ENCODE measurements at regions not wholly inside any gene's neighbourhood (a gene's known extent, or its start where the extent isn't known, plus 50 kb on each side); places are given as distances from the start of the nearest gene placed in this dataset.

GRCh38 chr11:113628912-113629311 is 77.2 kb downstream of the TMPRSS5 start:
- TF ChIP-seq, protein P1, sequence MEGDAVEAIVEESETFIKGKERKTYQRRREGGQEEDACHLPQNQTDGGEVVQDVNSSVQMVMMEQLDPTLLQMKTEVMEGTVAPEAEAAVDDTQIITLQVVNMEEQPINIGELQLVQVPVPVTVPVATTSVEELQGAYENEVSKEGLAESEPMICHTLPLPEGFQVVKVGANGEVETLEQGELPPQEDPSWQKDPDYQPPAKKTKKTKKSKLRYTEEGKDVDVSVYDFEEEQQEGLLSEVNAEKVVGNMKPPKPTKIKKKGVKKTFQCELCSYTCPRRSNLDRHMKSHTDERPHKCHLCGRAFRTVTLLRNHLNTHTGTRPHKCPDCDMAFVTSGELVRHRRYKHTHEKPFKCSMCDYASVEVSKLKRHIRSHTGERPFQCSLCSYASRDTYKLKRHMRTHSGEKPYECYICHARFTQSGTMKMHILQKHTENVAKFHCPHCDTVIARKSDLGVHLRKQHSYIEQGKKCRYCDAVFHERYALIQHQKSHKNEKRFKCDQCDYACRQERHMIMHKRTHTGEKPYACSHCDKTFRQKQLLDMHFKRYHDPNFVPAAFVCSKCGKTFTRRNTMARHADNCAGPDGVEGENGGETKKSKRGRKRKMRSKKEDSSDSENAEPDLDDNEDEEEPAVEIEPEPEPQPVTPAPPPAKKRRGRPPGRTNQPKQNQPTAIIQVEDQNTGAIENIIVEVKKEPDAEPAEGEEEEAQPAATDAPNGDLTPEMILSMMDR (conservative IDR thresholded peaks at IDR 0.05; ENCODE audit: low read depth in 2 of 2): no peak
- TF ChIP-seq ETS1 (IDR thresholded peaks at IDR 0.05) (no peak), EZH2 (IDR thresholded peaks at IDR 0.05; ENCODE audit: low read depth, unreplicated experiment) (no peak), CREB1 (CRISPR knock-in tag; IDR thresholded peaks at IDR 0.05; ENCODE audit: low read depth) (no peak)
- TF ChIP-seq, protein P2, sequence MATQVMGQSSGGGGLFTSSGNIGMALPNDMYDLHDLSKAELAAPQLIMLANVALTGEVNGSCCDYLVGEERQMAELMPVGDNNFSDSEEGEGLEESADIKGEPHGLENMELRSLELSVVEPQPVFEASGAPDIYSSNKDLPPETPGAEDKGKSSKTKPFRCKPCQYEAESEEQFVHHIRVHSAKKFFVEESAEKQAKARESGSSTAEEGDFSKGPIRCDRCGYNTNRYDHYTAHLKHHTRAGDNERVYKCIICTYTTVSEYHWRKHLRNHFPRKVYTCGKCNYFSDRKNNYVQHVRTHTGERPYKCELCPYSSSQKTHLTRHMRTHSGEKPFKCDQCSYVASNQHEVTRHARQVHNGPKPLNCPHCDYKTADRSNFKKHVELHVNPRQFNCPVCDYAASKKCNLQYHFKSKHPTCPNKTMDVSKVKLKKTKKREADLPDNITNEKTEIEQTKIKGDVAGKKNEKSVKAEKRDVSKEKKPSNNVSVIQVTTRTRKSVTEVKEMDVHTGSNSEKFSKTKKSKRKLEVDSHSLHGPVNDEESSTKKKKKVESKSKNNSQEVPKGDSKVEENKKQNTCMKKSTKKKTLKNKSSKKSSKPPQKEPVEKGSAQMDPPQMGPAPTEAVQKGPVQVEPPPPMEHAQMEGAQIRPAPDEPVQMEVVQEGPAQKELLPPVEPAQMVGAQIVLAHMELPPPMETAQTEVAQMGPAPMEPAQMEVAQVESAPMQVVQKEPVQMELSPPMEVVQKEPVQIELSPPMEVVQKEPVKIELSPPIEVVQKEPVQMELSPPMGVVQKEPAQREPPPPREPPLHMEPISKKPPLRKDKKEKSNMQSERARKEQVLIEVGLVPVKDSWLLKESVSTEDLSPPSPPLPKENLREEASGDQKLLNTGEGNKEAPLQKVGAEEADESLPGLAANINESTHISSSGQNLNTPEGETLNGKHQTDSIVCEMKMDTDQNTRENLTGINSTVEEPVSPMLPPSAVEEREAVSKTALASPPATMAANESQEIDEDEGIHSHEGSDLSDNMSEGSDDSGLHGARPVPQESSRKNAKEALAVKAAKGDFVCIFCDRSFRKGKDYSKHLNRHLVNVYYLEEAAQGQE (IDR thresholded peaks at IDR 0.05; ENCODE audit: unreplicated experiment): no peak
